OCI-LY7 (cell line): ENCODE measurements at regions not wholly inside any gene's neighbourhood (a gene's known extent, or its start where the extent isn't known, plus 50 kb on each side); places are given as distances from the start of the nearest gene placed in this dataset.

Source experiments
- EZH2phosphoT487 ChIP-seq: fragments of 200-600 bp; sonication (generic); IDR thresholded peaks from 2 replicates; pipeline ENCODE4 v1.6.1; 2018; ENCODE audit warnings: low read depth, borderline replicate concordance, mild to moderate bottlenecking, mixed run types, antibody characterized with exemption, low read length, moderate library complexity, mixed read lengths
- TF ChIP-seq, protein P1 (sequence below): fragments of 200-600 bp; sonication (generic); conservative IDR thresholded peaks from 2 replicates; pipeline ENCODE4 v1.5.1; 2014; ENCODE audit warnings: mild to moderate bottlenecking, antibody characterized with exemption, low read length, moderate library complexity, mixed read lengths

DNA sequence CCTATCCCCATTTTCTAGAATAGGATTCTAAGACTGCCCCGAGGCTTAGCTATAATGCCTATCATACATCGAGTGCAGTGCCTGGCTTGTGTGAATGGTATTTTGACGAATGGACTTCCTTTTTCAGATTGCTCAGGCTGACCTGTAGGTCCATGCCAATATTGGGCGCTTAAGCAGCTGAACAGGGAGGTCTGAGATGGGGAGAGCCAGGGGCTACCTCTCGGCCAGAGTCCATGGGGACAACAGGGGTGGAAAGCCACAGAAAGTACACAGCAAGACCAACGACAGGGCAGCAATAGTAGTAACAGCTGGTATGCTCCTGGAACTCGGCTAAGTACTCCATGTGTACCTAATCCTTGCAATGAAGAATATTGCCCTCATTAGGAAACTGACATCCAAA is 91.7 kb upstream of the WSCD1 start:
- TF ChIP-seq, protein P1, sequence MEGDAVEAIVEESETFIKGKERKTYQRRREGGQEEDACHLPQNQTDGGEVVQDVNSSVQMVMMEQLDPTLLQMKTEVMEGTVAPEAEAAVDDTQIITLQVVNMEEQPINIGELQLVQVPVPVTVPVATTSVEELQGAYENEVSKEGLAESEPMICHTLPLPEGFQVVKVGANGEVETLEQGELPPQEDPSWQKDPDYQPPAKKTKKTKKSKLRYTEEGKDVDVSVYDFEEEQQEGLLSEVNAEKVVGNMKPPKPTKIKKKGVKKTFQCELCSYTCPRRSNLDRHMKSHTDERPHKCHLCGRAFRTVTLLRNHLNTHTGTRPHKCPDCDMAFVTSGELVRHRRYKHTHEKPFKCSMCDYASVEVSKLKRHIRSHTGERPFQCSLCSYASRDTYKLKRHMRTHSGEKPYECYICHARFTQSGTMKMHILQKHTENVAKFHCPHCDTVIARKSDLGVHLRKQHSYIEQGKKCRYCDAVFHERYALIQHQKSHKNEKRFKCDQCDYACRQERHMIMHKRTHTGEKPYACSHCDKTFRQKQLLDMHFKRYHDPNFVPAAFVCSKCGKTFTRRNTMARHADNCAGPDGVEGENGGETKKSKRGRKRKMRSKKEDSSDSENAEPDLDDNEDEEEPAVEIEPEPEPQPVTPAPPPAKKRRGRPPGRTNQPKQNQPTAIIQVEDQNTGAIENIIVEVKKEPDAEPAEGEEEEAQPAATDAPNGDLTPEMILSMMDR = no peak
- TF ChIP-seq EZH2phosphoT487 = no peak
